ENCODE measurements at regions not wholly inside any gene's neighbourhood (a gene's known extent, or its start where the extent isn't known, plus 50 kb on each side); places are given as distances from the start of the nearest gene placed in this dataset.

- TF ChIP-seq EZH2phosphoT487 (conservative IDR thresholded peaks at IDR 0.05; ENCODE audit: low read length) (no peak), CTCF (IDR thresholded peaks at IDR 0.05; ENCODE audit: insufficient read depth, low read length, poor library complexity, severe bottlenecking) (no peak)
- H3K4me3 ChIP-seq (ENCODE audit: insufficient read depth, low read length, poor library complexity, severe bottlenecking), result no peak overlapping the region
Observed at GRCh38 chr4:153906231-153906630, 117.3 kb upstream of the SFRP2 start.

GRCh38 chr4:153905231-153905630, 116.3 kb upstream of the SFRP2 start:
- Histone ChIP-seq H3K79me2 (ENCODE audit: insufficient read depth, low read length) (no peaks in the 10 kb centered on the region), H3K27ac (ENCODE audit: low read depth, low read length) (no peak overlapping the region), H3K4me2 (ENCODE audit: low read depth, low read length, poor library complexity, severe bottlenecking) (no peak overlapping the region), H3K27me3 (ENCODE audit: low read length) (no peaks in the 10 kb centered on the region), H3K9me2 (replicated peaks; ENCODE audit: insufficient read depth, low read length) (no peaks in the 10 kb centered on the region), H3K4me3 (ENCODE audit: insufficient read depth, low read length, poor library complexity, severe bottlenecking) (no peak overlapping the region), H3K9me3 (ENCODE audit: insufficient read depth, low read length) (no peaks in the 10 kb centered on the region), H4K20me1 (ENCODE audit: low read depth, low read length) (no peaks in the 10 kb centered on the region), H2AFZ (ENCODE audit: low read depth, low read length, severe bottlenecking) (no peak overlapping the region), H3K9ac (ENCODE audit: low read length) (no peak overlapping the region), H3F3A (ENCODE audit: insufficient read depth) (no peaks in the 10 kb centered on the region), H3K36me3 (ENCODE audit: low read length) (no peaks in the 10 kb centered on the region)
- TF ChIP-seq EZH2phosphoT487 (conservative IDR thresholded peaks at IDR 0.05; ENCODE audit: low read length), result no peak
- no peak for TF ChIP-seq CTCF (IDR thresholded peaks at IDR 0.05; ENCODE audit: insufficient read depth, low read length, poor library complexity, severe bottlenecking)

More at GRCh38 chr4:153906231-153906630, 117.3 kb upstream of the SFRP2 start:
- Histone ChIP-seq H3K27me3 (ENCODE audit: low read length) (no peaks in the 10 kb centered on the region), H4K20me1 (ENCODE audit: low read depth, low read length) (no peaks in the 10 kb centered on the region), H3K36me3 (ENCODE audit: low read length) (no peaks in the 10 kb centered on the region), H2AFZ (ENCODE audit: low read depth, low read length, severe bottlenecking) (no peak overlapping the region), H3K9me2 (replicated peaks; ENCODE audit: insufficient read depth, low read length) (no peaks in the 10 kb centered on the region), H3F3A (ENCODE audit: insufficient read depth) (no peaks in the 10 kb centered on the region), H3K9me3 (ENCODE audit: insufficient read depth, low read length) (no peaks in the 10 kb centered on the region), H3K79me2 (ENCODE audit: insufficient read depth, low read length) (no peaks in the 10 kb centered on the region), H3K27ac (ENCODE audit: low read depth, low read length) (no peak overlapping the region), H3K4me2 (ENCODE audit: low read depth, low read length, poor library complexity, severe bottlenecking) (no peak overlapping the region), H3K9ac (ENCODE audit: low read length) (no peak overlapping the region)

- H2AFZ ChIP-seq (ENCODE audit: low read depth, low read length, severe bottlenecking), result no peak overlapping the region
- H3K4me2 ChIP-seq (ENCODE audit: low read depth, low read length, poor library complexity, severe bottlenecking), result no peak overlapping the region
- H3K9me2 ChIP-seq (replicated peaks; ENCODE audit: insufficient read depth, low read length), result no peaks in the 10 kb centered on the region
Observed at GRCh38 chr4:153904011-153904410, 115.1 kb upstream of the SFRP2 start.

More at GRCh38 chr4:153904011-153904410, 115.1 kb upstream of the SFRP2 start:
- no peaks in the 10 kb centered on the region for H3K9me3 ChIP-seq (ENCODE audit: insufficient read depth, low read length)
- no peak overlapping the region for H3K9ac ChIP-seq (ENCODE audit: low read length)
- H3K79me2 ChIP-seq (ENCODE audit: insufficient read depth, low read length), result no peaks in the 10 kb centered on the region
- no peaks in the 10 kb centered on the region for H3F3A ChIP-seq (ENCODE audit: insufficient read depth)
- H3K36me3 ChIP-seq (ENCODE audit: low read length), result no peaks in the 10 kb centered on the region
- H3K27me3 ChIP-seq (ENCODE audit: low read length), result no peaks in the 10 kb centered on the region
- no peak overlapping the region for H3K27ac ChIP-seq (ENCODE audit: low read depth, low read length)
- no peaks in the 10 kb centered on the region for H4K20me1 ChIP-seq (ENCODE audit: low read depth, low read length)
- no peak for TF ChIP-seq CTCF (IDR thresholded peaks at IDR 0.05; ENCODE audit: insufficient read depth, low read length, poor library complexity, severe bottlenecking)
- no peak for TF ChIP-seq EZH2phosphoT487 (conservative IDR thresholded peaks at IDR 0.05; ENCODE audit: low read length)
- no peak overlapping the region for H3K4me3 ChIP-seq (ENCODE audit: insufficient read depth, low read length, poor library complexity, severe bottlenecking)
